GM13977 (cell line): ENCODE measurements at regions not wholly inside any gene's neighbourhood (a gene's known extent, or its start where the extent isn't known, plus 50 kb on each side); places are given as distances from the start of the nearest gene placed in this dataset.

Source experiments
- DNase-seq: peaks from one replicate; pipeline ENCODE4 v3.0.0; 2012; ENCODE audit warnings: low spot score
- in situ Hi-C: fragments of 300-500 bp; cut with MboI; formaldehyde crosslinking; loops from one replicate; pipeline ENCODE4 v1.12.0; 2022; ENCODE audit warnings: low sequenced_read_pairs, low pct_unique_long_range_greater_than_20kb, mixed read lengths, inconsistent platforms; ENCODE audit not compliant: unreplicated experiment
- TF ChIP-seq, protein P1 (sequence below): IDR thresholded peaks from 2 replicates; pipeline ENCODE4 v1.5.1; 2012; ENCODE audit warnings: mild to moderate bottlenecking, control low read depth; ENCODE audit not compliant: insufficient read depth; ENCODE audit errors: extremely low read depth, missing control alignments

DNA sequence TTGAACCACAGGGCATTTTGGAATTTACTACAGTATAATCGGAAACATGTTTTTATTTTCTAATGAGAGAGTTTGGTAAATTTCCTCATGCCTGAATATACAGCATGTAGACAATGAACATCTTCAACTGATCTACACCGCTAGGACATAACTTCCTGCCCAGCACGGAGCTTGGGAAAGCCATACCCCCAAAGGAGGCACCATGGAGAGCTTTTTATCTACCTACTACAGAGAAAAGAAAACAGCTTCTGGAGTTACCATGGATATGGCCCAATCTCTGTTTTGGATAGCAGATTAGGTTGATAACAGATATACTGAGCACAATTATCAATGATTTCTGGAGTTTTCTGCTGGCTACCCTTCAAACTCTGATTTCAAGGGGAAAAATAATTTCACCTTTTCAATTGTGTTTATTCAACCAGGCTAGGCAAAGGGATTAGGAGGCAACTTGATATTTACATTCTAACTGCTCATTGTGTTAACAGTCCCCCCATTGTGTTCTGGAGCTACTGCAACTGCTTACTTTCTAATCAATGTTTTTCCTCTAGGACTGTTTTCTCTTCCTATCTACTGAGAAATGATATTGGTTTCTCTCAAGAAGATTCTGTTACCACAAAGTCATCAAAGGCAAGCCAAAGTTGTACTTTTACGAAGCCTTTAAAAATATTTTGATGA is 123.0 kb upstream of the ARHGAP28 start:
- TF ChIP-seq, protein P1, sequence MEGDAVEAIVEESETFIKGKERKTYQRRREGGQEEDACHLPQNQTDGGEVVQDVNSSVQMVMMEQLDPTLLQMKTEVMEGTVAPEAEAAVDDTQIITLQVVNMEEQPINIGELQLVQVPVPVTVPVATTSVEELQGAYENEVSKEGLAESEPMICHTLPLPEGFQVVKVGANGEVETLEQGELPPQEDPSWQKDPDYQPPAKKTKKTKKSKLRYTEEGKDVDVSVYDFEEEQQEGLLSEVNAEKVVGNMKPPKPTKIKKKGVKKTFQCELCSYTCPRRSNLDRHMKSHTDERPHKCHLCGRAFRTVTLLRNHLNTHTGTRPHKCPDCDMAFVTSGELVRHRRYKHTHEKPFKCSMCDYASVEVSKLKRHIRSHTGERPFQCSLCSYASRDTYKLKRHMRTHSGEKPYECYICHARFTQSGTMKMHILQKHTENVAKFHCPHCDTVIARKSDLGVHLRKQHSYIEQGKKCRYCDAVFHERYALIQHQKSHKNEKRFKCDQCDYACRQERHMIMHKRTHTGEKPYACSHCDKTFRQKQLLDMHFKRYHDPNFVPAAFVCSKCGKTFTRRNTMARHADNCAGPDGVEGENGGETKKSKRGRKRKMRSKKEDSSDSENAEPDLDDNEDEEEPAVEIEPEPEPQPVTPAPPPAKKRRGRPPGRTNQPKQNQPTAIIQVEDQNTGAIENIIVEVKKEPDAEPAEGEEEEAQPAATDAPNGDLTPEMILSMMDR, result no peak
- in situ Hi-C loops, result no loop called here
- DNase-seq, result no peak

DNA sequence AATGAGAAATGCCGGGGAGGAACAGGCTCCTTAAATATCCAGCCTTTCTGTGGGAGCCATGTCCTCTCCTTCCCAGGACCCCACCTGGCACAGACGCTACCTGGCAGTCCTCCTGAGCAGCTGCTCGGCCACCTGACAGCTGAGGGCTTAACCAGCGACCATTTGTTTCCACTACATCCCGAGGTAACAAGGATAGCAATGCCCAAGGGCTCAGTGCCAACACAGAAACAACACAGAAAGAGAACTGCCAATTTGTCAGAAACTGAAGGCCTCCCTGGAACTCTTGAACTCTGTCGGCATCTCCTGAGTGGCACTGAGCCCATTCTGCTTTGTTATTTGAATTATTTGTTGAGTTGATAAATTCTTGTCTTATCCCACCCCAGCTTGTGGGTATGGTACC is 122.2 kb upstream of the ARHGAP28 start:
- in situ Hi-C loops, result no loop called here
- TF ChIP-seq, protein P1, result no peak
- no peak for DNase-seq

DNA sequence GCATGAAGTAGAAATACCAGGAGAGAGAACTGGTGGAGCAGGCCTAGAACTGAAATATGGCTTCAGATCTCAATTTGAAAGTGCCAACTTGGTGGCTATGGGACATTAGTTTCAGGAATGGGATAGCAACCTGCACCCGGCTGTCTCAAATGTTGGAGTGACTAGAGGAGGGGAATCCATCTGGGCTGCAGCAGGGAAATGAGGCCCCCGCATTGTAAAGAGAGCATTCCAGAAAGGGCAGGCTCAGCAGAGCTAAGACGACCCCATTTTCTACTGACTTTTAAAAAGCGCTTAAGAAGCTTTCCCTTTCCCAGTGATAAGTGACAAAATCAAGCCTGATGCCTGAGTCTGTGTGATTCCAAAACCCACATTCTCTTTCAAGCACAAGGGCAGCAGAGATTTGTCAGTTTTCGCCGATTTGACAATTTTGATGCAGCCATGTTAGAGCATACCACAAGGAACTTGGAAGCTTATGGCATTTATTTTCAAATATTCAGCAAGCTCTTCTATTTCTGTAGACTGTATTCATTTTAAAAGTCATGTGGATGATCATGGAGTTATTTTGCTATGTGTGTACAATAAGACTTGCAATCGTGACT is 119.8 kb upstream of the ARHGAP28 start:
- in situ Hi-C loops, result no loop called here
- TF ChIP-seq, protein P1, result no peak
- DNase-seq, result no peak

DNA sequence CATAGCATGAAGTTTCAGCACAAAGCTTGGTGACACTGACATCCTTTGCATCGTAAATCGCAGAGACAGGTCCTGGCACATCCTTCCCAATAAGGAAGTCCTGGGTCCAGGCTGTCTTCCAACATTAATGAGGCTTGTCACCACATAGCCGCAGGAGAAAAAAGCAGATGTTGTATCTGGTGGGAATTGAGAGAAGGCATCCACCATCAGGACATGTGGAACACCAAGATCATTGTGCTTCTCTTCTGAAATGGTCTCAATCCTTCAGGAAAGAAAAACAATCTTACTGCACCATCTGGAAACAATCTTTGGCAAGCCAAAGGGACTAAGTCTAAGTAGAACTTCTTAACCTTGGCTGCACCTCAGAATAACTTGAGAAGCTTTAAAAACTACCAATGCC is 119.0 kb upstream of the ARHGAP28 start:
- DNase-seq, result no peak
- TF ChIP-seq, protein P1, result no peak
- in situ Hi-C loops, result no loop called here

DNA sequence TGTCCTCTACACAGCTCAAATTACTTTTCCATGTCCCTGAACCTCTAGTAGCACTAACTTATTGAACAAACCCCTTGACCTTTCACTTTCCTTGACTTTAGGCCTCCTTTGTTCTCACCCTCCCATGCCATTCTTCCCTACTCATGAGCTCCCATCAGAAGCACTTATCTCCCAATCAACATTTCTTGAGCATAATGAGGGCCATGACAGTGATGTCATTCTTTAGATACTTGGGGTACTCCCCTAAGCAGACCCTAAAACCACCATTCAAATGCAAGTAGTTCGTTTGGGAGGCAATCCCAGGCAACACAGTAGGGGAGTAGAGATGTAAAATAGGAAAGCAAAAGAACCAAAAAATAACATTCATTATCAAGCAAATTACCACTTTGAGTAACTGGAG is 115.9 kb upstream of the ARHGAP28 start:
- in situ Hi-C loops, result no loop called here
- TF ChIP-seq, protein P1, result no peak
- no peak for DNase-seq

DNA sequence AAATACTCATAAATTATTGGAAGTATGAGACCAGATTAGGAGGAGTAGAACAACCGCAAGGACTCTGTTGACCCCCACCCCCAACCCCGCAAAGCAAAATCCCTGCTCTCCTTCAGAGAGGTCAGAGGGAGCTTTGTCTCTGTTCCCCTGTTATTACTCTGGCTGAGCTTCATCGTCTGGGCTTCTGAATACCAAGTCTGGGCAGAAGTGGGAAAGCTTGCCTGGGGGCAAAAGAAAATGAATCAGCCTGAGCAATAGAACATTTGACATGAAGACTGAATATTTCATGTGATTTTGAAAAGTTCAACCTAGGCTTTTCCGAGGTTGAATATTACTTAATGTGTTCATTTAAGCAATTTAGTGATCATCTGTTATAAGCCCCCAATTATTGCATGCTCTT is 114.6 kb upstream of the ARHGAP28 start:
- in situ Hi-C loops, result no loop called here
- TF ChIP-seq, protein P1, result no peak

More for the DNA sequence above, 114.6 kb upstream of the ARHGAP28 start:
- DNase-seq, result no peak
